ENCODE measurements at regions not wholly inside any gene's neighbourhood (a gene's known extent, or its start where the extent isn't known, plus 50 kb on each side); places are given as distances from the start of the nearest gene placed in this dataset.

DNA sequence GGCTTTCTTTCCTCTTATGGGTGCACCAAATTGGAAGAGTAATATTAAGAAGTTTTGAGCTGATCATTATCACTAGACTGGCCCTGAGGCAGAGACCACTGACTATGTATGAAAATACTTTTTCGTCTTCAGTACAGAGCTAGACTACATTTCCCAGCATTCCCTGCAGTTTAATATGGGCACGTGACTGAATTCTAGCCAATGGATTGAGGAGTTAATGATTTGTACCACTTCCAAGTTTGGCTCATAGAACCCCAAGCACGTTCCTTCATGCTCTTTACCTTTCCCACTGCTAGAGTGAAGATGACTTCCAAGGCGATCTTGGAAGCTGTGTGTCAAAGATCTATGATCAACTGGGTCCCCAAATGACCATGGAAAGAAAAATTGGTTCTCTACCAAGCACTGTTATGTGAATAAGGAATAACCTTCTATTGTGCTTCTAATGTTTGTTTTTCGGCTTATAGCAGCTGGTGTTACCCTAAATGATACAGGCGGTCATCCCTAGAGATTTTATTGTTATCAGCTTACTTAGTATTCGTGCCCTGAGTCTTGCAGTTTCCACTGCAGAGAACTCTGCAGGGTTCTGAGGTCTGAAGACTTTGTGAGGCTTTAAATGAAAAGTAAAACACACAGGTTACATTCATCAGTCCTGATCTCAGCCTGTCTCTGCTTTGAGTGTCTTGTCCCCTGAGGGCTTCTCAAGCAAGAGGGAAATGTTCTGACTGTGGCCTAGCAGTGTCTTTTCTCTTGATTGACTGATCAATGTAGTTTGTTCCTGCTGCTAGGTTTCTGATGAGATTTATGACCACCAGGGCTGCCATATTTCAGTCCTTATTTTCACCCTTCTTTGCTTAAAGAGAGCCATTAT lies 486.8 kb downstream of the PDCD6IP start:
- no peak for TF ChIP-seq POLR2A (IDR thresholded peaks at IDR 0.05; ENCODE audit: low read length)
- no peak for TF ChIP-seq GATA1 (IDR thresholded peaks at IDR 0.05; ENCODE audit: low read depth, low read length)
